Activated CD4-positive, alpha-beta T cell treated with anti-CD3 and anti-CD28 coated beads for 4 hours (primary cell): ENCODE measurements at regions not wholly inside any gene's neighbourhood (a gene's known extent, or its start where the extent isn't known, plus 50 kb on each side); places are given as distances from the start of the nearest gene placed in this dataset.
A peak's percentile ranks its signal among the peaks of the same experiment; 100 is the strongest.

Experiments
- DNase-seq, 2 donors: peaks; one replicate each; pipeline ENCODE4 v3.0.0-alpha.2; 2020

GRCh38 chr9:127553793-127554192 is 58.3 kb upstream of the STXBP1 start:
- DNase-seq: no peak

- DNase-seq: no peak
Observed at GRCh38 chr9:127554966-127555839, 56.9 kb upstream of the STXBP1 start.

- peak; percentile 63 to 66 for DNase-seq
Observed at GRCh38 chr9:127555840-127556820, 55.9 kb upstream of the STXBP1 start.

- DNase-seq: no peak
Observed at GRCh38 chr9:127556871-127557270, 55.2 kb upstream of the STXBP1 start.

GRCh38 chr9:127557466-127557869 is 54.6 kb upstream of the STXBP1 start:
- no peak for DNase-seq

GRCh38 chr9:127557998-127558546 is 54.0 kb upstream of the STXBP1 start:
- no peak for DNase-seq

- no peak for DNase-seq
Observed at GRCh38 chr9:127558581-127559246, 53.4 kb upstream of the STXBP1 start.

- no peak for DNase-seq
Observed at GRCh38 chr9:127559247-127559680, 52.8 kb upstream of the STXBP1 start.

GRCh38 chr9:127561491-127562278 is 50.4 kb upstream of the STXBP1 start:
- DNase-seq: peak in 1 of 2 donors; percentile 12
